ENCODE measurements at regions not wholly inside any gene's neighbourhood (a gene's known extent, or its start where the extent isn't known, plus 50 kb on each side); places are given as distances from the start of the nearest gene placed in this dataset.

- in situ Hi-C loops (cut with MboI; ENCODE audit: low pct_unique_long_range_greater_than_20kb, low sequenced_read_pairs, unreplicated experiment): no loop called here
- TF ChIP-seq, protein P1, sequence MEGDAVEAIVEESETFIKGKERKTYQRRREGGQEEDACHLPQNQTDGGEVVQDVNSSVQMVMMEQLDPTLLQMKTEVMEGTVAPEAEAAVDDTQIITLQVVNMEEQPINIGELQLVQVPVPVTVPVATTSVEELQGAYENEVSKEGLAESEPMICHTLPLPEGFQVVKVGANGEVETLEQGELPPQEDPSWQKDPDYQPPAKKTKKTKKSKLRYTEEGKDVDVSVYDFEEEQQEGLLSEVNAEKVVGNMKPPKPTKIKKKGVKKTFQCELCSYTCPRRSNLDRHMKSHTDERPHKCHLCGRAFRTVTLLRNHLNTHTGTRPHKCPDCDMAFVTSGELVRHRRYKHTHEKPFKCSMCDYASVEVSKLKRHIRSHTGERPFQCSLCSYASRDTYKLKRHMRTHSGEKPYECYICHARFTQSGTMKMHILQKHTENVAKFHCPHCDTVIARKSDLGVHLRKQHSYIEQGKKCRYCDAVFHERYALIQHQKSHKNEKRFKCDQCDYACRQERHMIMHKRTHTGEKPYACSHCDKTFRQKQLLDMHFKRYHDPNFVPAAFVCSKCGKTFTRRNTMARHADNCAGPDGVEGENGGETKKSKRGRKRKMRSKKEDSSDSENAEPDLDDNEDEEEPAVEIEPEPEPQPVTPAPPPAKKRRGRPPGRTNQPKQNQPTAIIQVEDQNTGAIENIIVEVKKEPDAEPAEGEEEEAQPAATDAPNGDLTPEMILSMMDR (IDR thresholded peaks at IDR 0.05; ENCODE audit: extremely low read depth, insufficient read depth, missing control alignments): no peak
- no peak for DNase-seq (ENCODE audit: low spot score)
These were observed 185.3 kb upstream of the WDFY3 start for GRCh38 chr4:85151786-85152185.

- in situ Hi-C loops (cut with MboI; ENCODE audit: low pct_unique_long_range_greater_than_20kb, low sequenced_read_pairs, unreplicated experiment): no loop called here
- DNase-seq (ENCODE audit: low spot score): no peak
- TF ChIP-seq, protein P1 (IDR thresholded peaks at IDR 0.05; ENCODE audit: extremely low read depth, insufficient read depth, missing control alignments): no peak
These were observed 186.0 kb upstream of the WDFY3 start for GRCh38 chr4:85152480-85152879.

DNA sequence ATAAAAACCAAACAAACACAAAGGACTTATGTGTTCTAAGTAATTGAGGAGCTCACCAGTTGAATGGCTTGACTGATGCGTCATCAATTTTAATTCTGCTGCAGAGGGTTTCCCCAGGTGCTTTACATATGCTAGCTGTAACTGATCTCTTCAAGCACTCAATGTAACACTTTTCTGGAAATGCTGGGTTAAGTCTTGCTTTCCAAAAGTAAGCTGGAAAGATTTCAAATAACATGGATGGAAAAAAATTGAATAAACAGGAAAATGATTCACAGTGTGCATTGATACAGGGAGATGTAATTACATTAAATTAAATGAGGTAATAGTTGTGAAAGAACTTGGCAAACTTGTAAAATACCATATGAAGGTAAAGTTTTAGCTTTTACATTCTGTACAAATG lies 186.7 kb upstream of the WDFY3 start:
- no peak for DNase-seq (ENCODE audit: low spot score)
- in situ Hi-C loops (cut with MboI; ENCODE audit: low pct_unique_long_range_greater_than_20kb, low sequenced_read_pairs, unreplicated experiment): no loop called here
- TF ChIP-seq, protein P1 (IDR thresholded peaks at IDR 0.05; ENCODE audit: extremely low read depth, insufficient read depth, missing control alignments): no peak

DNA sequence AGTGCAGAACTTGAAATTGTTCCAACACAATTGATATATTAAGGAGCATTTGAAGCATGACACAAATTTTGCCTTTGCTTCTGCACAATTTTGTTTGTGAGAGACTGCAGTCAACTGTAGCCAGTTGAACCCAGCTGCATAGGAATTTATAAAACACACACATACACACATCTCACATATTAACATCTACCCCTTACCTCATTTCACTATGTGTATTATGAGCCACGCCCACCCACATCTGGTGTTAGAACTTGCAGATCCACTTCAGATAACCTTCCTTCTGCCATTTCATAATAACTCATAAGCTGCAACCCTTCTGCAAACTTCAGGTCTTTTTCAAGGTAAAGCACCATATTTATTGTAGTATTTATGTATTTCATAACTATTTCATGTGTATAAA lies 188.1 kb upstream of the WDFY3 start:
- in situ Hi-C loops (cut with MboI; ENCODE audit: low pct_unique_long_range_greater_than_20kb, low sequenced_read_pairs, unreplicated experiment): no loop called here
- no peak for DNase-seq (ENCODE audit: low spot score)
- TF ChIP-seq, protein P1 (IDR thresholded peaks at IDR 0.05; ENCODE audit: extremely low read depth, insufficient read depth, missing control alignments): no peak

DNA sequence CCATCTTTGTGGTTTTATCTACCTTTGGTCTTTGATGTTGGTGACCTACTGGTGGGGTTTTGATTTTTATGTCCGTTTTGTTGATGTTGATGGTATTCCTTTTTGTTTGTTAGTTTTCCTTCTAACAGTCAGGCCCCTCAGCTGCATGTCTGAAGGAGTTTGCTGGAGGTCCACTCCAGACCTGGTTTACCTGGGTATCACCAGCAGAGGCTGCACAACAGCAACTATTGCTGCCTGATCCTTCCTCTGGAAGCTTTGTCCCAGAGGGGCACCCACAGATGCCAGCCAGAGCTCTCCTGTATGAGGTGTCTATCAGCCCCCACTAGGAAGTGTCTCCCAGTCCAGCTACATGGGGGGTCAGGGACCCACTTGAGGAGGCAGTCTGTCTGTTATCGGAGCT lies 199.3 kb upstream of the WDFY3 start:
- TF ChIP-seq, protein P1 (IDR thresholded peaks at IDR 0.05; ENCODE audit: extremely low read depth, insufficient read depth, missing control alignments): no peak
- in situ Hi-C loops (cut with MboI; ENCODE audit: low pct_unique_long_range_greater_than_20kb, low sequenced_read_pairs, unreplicated experiment): no loop called here
- no peak for DNase-seq (ENCODE audit: low spot score)

- in situ Hi-C loops (cut with MboI; ENCODE audit: low pct_unique_long_range_greater_than_20kb, low sequenced_read_pairs, unreplicated experiment): no loop called here
- TF ChIP-seq, protein P1 (IDR thresholded peaks at IDR 0.05; ENCODE audit: extremely low read depth, insufficient read depth, missing control alignments): no peak
- no peak for DNase-seq (ENCODE audit: low spot score)
These were observed 199.8 kb upstream of the WDFY3 start for GRCh38 chr4:85166318-85166717.

Data from GM13977 (cell line).